HG03196 (cell line): ENCODE measurements at regions not wholly inside any gene's neighbourhood (a gene's known extent, or its start where the extent isn't known, plus 50 kb on each side); places are given as distances from the start of the nearest gene placed in this dataset.
"Not testable (repeated sequence)": the region's sequence is repeated elsewhere in the genome, so short reads cannot be mapped to it uniquely, and the experiment has no call there.

Source experiments
- ATAC-seq: cut with Tn5 transposase; IDR thresholded peaks from one replicate; pipeline ENCODE4 v1.9.1; 2021; ENCODE audit not compliant: unreplicated experiment

DNA sequence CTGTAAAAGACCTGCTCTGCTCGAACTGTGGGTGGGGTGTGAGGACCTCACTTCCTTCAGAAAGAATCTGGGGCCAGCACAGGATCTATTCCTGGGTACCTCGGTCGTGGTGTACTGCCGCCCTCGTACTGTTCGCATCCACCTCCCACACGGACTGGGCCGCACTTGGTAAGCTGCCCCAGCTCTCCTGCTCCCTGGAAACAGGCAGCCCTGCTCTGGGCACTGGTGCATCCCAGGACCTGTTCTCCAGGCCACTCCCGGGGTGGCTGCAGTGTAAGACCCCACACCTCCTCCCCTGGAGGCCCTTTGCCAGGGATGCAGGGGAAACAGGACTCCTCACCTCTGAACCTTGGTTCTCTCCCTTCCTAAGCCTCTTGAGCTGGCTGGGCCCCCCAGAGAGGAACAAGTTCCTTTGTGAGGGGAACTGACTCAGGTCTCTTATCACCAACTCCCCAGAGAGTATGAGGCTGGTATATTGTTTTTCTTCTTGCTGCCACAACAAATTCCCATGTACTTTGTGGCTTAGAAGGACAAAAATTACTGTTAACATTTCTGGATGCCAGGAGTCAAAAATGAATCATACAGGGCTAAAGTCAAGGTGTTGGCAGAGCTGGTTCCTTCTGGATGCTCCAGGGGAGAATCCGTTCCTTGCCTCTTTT lies 276.5 kb downstream of the NUAK1 start:
- ATAC-seq = no peak

DNA sequence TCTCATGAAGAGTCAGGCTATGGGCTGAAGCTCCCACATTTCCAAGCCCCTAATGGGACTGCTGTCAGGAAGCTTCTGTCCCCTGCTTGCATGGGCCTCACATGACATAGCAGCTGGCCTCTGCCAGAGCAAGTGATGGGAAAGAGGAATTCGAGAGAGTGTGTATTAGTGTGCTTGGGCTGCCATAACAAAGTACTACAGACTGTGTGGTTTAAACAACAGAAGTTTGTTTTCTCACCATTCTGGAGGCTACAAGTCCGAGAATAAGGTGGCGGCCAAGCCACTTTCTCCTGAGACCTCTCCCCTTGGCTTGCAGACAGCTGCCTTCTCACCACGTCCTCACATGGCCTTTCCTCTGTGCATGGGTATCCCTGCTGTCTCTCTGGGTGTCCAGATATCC lies 274.4 kb downstream of the NUAK1 start:
- no peak for ATAC-seq

DNA sequence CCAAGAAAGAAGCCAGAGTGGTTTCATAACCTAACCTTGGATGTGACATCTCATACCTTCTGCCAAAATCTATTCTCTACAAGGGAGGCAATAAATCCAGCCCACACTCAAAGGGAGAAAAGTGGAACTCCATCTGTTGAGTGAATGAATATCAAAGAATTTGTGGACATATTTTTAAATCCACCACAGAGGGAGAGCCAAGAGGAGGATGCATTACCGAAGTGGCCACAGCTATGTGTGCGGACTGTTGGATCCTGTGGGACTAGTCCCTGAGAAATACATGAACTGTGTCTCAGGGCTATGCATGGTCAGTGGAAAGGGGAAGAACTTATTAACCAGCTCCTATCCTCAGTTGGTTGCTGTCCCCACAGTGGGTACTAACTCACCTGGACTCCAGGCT lies 273.9 kb downstream of the NUAK1 start:
- no peak for ATAC-seq

DNA sequence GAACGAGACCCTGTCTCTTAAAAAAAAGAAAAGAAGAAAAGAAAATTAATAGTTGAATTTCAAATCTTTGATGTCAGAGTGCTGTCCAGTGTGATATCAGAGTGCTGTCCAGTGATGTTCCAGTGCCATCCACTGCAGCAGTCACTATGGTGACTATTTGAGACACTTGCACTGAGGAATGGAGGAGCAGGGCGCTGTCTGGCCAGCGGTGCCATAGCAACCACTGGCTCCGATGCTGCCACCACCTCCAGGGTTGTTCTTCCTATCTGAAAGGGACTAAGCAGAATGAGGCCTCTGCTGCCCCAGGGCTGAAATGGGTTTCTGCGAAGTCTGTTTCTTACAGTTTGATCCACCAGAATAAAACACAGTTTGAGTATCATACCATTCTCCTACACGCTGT lies 272.9 kb downstream of the NUAK1 start:
- no peak for ATAC-seq

DNA sequence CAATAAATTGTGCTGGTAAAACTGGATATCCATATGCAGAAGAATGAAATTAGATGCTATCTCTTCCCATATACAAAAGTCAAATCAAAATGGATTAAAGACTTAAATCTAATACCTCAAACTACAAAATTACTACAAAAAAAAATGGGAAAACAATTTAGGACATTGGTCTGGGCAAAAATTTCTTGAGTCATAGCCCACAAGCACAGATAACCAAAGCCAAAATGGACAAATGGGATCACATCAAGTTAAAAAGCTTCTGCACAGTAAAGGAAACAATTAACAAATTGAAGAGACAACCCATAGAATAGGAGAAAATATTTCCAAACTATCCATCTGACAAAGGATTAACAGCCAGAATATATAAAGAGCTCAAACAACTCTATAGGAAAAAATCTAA lies 264.6 kb downstream of the NUAK1 start:
- no peak for ATAC-seq

DNA sequence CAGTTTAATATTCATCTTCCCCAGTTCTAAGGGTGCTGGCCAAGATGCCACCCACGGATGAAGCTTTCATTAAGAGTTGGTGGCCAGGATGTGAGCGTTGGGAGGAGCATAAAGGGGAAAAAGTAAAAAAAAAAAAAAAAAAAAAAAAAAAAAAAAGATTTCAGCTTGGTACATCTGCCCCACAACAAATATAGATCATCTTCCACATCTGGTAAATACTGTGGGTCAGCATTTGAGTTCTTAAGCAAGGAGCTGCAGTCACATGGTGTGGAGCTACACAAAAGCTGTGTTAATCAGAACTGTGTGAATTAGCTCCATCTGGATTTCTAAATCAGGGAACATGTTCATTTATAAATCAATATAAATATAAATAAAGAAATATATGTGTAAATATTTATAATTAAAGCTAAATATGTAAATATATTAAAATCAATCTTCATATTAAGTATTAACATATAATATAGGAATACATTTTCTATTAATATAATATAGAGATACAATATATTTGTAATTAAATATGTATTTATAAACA lies 262.3 kb downstream of the NUAK1 start:
- ATAC-seq = no peak

DNA sequence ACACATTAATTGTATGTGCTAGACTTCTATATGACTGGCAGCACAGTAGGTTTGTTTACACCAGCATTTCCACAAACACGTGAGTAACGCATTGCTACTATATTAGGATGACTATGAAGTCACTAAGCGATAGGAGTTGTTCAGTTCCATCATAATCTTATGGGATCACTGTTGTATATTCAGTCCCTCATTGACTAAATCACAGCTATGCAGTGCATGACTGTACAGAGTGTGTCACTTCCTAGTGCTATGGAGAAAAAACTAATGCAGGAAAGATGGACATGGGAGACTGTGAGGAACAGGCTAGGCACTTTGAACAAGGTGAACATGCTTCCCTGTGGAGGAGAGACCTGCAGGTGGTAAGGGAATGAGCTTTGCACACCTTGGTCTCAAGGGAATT lies 259.8 kb downstream of the NUAK1 start:
- no peak for ATAC-seq

DNA sequence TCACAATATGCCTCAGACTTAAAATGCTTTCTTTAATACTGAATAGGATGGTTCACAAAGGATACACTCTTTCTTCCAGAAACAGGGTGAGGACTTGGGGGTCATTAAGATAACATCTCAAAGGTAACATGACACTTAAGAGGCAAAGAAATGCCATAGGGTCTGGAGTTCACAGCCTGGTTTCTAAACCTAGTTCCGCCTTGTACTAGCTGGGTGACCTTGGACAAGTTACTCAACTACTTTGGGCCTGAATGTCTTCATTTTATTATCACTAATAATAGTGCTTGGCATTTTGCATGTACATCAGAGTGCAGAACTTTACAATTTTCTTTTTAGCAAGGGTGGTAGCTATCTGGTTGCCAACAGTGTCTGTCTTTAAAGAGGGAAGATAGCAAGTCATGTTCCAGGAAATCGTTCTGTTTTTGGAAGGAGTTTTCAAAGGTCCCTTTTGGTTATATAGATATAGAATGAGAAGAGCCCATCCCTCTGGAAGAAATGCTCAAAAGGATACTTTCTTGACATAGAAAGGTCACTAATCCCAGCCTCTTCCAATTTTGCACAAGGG lies 257.8 kb downstream of the NUAK1 start:
- no peak for ATAC-seq

DNA sequence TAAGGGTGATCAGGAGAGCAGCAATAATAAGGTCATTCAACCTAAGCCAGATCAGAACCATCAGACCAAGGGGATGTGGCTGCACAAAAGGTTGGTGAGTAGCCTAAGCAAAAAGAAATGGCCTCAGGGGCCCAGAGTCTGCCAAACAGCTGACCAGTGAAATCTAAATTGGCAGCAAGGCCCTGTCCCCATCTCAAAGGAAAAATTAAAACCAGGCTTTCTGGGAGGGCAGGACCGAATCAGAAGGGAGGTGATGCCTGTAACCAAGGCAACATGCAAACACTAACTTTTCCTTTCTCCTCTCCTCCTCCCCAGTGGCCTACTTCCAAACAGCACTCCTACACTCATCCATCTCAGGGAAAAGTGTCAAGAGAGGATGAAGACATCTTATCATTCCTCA lies 256.4 kb downstream of the NUAK1 start:
- no peak for ATAC-seq

DNA sequence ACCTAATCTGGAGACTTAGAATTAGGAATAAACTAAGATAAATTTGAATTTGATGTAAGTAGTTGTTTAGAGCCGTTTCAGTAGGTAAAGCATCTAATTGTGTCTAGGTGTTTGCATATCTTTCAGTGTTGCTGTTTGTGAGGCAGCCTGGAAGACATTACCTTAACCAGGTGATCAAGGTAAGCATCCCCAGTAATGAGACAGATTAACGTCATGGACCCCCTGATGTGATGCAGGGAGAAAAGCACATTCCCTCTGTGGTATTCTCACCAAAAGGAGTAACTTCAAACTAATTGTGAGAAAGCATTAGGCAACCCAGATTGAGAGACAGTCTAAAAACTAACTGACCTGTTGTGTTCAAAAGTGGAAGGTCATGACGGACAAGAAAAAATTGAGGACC lies 251.6 kb downstream of the NUAK1 start:
- ATAC-seq = no peak

DNA sequence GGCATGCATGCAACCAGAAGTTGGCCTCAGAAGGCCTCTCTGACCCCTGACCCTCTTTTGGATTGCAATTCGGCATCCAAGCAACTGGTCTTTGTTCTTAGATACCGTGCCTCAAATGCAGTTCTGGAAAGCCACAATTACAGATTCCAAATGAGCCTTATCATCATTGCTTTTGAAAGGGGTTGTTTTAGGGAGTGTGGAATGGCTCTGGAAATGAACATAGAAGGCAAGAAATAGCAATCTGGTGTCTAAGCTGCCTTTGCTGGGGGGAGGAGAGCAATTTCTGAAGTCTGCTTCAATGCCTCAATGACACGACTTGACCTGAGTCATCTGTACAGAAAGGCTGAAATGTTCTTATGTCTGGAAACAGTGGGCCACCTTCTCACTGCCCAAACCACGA lies 250.1 kb downstream of the NUAK1 start:
- ATAC-seq = no peak

DNA sequence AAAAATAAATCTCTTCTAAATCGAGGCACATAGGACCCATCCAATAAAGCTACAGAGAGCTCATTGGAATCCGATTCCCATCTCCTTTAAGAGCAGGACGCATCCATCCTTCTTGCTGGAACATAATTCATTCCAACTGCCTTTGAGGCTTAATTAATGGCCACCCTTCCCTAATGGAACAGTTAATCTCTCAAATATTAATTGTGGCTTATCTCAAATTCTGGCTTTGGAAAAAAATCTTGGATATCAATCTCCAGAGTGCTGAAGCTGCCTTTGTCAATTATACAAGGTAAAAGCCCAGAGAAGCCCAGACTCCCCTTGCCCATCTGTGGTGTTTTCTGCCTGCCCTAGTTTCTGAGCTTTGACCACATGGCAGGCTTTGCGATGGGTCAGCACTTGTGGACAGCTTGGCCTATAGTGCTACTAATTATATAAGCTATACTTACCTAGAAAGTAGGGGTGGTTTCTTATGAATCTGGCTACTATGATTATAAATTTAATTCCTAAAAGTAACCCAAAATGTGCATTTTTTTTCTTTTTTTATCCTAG lies 246.3 kb downstream of the NUAK1 start:
- ATAC-seq = no peak

DNA sequence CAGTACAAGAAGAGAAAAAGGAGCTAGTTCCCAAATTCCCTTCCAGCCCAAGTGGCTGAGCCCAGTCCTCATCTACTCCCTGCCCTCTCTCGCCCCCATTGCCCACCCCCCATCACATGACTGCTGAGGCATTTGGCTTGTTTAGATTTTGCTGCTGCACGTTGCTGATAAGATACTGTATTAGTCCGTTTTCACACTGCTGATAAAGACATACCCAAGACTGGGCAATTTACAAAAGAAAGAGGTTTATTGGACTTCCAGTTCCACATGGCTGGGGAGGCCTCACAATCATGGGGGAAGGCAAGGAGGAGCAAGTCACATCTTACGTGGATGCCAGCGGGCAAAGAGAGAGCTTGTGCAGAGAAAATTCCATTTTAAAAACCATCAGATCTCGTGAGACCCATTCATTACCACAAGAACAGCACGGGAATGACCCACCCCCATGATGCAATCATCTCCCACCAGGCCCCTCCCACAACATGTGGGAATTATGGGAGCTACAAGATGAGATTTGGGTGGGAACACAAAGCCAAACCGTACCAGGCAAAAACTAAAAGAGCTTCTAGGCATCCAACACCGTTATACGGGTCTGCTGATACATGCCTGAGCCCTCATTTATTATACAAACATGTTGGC lies 243.4 kb downstream of the NUAK1 start:
- ATAC-seq = not testable (repeated sequence)

DNA sequence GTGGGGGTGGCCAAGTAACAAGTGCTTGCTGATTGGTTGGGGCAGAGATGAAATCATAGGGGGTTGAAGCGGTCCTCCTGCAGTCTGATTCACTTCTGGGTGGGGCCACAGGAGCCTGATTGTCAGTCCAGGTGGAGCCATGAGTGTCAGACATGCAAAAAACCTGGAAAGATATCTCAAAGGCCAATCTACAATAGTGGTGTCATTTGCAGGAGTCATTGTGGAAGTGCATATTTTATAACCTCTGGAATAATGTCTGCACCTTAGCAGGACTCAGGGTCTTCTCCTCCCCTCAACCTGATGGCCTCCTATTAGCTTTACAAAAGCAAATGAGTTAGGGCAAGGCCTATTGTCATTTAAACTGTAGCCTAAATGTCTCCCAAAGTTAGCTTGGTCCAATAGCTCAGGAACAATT lies 241.4 kb downstream of the NUAK1 start:
- ATAC-seq = no peak

DNA sequence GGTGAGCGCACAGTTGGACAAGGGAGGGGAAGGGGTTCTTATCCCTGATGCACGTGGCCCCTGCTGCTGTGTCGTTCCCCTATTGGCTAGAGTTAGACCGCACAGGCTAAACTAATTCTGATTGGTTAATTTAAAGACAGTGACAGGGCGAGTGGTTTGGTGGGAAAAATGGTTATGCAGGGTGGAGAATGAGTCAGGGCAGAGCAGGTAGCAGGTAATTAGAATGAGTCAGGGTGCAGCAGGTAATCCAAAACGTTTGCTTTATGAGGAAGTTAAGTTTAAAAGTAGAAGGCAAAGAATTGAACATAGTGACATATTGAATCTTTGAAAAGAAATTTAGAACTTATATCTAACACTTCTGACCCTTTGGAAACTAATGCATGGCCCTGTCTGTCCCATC lies 240.5 kb downstream of the NUAK1 start:
- ATAC-seq = not testable (repeated sequence)

DNA sequence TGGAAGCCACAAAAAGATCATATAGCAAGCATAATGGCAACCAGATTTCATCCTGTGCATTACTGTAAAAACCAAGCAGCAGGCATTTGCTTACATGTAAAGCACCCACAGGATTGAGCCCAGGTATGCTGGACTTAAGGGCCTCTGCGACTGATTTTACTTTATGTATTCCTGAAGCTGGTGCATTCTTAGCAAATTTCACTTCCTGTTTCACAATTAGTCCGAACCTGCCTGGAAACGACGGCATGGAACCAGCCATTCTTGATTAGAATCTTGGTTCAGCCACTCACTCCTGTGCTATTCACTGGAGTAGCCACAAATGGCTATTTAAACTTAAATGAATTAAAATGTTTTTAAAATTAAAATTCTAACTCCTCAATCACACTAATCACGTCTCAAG lies 239.2 kb downstream of the NUAK1 start:
- ATAC-seq = no peak

DNA sequence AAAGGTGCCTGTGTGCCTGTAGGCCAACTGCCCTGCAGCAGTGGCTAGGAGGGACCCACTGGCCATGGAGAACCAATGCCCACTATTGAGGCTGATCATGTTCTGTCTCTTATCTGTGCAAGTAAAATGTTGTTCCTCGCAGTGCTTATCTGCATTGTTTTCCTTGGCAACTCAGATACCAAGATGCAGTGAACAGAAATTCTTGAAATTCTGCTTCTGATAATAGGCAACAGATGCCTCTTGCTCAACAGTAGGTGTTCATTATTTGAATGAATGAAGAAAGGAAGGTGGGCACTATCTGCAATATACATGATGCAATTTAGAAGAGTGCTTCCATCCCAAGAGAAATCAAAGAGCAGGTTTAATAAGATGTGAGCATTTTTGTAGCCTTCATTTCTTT lies 232.2 kb downstream of the NUAK1 start:
- ATAC-seq = no peak

DNA sequence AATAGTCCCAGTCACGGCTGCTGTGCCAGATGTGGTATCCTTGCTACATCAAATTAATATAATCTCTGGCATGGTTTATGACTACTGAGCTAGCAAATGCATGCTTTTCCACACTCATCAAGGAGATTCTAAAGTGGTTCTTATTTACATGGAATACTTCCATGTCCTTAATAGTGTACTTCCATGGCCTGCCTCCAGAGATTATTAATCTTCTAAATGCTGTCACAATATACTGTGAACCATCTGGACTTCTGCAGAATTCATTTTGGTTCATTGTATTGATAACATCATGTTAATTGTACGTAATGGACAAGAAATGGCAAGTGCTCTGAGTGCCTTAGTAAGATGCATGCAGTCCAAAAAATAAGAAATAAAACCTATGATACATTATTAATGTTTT lies 230.8 kb downstream of the NUAK1 start:
- ATAC-seq = no peak

DNA sequence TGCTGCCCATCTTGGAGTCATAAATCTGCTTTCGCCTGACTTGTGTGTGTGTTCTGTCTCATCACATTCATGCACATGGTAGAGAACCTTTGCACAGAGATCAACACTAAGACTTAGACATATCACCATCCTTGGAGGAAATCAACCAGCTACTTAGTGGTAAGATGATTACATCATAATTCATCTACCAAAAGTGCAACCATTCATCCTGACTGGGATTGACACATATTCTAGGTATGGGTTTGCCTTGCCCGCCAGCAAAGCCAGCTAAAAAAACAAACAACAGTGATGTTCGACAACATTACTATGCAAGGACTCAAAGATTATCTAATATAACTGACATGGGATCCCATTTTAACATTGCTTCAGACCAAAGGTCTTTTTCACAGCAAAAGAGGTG lies 228.7 kb downstream of the NUAK1 start:
- no peak for ATAC-seq

DNA sequence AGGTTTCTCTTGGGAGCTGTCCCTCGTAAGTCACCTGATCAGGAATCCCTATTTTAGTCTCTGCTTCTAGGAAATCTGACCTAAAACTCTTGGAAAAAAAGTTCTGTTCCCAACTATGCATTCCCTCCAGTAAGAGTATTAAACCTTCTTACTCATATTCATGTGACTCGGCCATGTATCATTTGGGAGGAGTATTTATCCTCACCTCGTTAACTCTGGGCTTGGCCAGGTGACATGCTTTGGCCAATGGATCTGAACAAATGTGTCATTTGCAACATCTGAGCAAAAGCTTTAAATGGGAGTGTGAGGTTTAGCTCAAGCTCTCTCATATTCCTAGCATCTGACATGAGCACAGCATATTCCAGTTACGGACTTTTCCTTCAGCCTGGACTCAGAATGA lies 226.8 kb downstream of the NUAK1 start:
- ATAC-seq = no peak

DNA sequence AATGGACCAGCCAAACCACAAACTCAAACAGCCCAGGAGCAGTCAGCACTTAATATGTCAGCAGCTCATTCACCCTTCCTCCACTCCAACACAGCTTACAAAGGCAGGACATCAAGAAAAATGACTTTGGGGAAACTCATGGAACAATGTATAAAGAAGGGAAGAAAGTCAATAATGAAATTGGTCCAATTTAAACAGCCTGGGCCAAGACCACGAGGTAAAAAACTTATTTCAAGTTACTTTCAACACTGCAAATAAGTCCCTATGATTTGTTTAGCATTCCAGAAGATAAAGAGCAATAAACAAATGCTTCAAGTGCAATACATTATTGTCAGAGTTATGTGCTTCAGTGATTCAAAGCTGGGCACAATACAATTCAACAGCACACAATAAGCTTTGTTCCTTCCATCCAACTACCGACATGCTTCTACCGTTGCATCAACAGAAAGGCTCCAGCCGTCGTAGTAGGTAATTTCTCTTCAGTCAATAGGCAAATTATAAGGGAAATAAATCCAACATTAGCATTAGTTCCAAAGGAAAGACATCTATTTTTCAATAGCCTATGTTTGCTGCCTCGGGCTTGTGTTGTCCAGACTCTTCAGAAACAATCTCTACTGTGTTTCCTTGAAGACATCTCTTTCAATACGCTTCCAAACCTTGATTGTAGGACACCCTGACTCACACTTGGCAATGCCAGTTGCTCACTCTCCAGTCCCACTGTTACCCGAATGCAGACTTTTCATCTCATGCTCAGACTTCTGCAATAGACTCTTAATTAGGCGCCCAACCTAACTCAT lies 225.7 kb downstream of the NUAK1 start:
- no peak for ATAC-seq
